ENCODE measurements at regions not wholly inside any gene's neighbourhood (a gene's known extent, or its start where the extent isn't known, plus 50 kb on each side); places are given as distances from the start of the nearest gene placed in this dataset.

DNA sequence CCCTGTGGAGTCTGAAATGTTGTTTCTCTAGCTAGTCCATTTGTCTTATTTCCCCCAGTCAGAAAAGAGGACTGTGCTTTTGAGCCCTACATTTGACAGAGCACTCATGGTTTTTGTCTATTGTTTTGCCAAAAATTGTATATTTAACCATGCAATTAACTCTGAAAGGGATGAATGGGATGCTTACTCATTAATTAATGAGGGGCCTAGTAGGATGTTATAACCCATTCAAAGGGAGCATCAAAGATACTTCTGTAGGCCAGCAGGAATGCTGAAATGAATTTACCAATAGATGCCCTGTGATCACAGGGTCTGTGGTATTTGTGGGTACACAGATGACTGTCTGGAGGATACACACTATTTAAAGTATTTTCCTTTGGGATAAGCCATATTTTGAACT is 147.7 kb downstream of the FCRL5 start:
- TF ChIP-seq CTCF (IDR thresholded peaks at IDR 0.05), result no peak
- TF ChIP-seq ZFX (IDR thresholded peaks at IDR 0.05; ENCODE audit: borderline replicate concordance), result no peak

All from 22Rv1 (cell line).